AG08395 (cell line): ENCODE measurements at regions not wholly inside any gene's neighbourhood (a gene's known extent, or its start where the extent isn't known, plus 50 kb on each side); places are given as distances from the start of the nearest gene placed in this dataset.
"Not testable (repeated sequence)": the region's sequence is repeated elsewhere in the genome, so short reads cannot be mapped to it uniquely, and the experiment has no call there.

Source experiments
- DNase-seq: peaks from one replicate; pipeline ENCODE4 v3.0.0; 2012; ENCODE audit warnings: mixed read lengths, low spot score

DNA sequence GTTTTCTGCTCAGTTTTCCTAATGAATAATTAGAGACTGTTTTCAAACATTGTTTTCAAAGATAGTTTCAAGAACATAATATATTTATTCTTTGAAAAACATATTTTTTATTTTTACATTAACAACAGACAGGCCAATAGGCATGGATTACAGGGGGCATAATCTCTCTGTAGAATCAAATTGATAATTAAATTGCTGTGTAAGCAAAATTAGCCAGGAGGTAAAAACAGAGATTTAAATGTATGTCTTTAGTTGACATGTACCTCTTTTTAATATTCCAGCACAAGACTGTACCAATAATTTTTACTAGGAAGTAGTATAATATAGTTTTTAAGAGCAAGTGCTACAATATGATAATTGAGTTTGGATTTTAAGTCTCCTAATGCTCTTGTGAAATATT is 1444.5 kb downstream of the BRINP3 start:
- DNase-seq: no peak

DNA sequence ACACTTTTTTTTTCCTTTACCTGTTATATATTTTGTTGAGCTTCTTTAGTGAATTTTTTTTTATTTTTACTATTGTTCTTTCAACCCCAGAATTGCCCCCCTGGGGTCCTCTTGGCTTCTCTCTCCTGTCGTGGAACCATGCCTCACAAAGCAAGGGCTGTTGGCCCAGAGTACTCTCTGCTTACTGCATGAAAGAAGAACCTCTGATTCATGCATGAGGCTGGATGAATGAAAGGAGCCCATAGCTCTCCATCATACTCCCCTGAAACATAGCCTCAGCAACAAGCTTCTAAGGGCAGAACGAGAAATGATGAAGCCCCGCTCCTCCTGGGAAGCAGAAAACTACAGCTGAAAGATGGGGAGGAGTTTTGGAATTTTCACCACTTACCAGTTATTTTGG is 1441.0 kb downstream of the BRINP3 start:
- no peak for DNase-seq

DNA sequence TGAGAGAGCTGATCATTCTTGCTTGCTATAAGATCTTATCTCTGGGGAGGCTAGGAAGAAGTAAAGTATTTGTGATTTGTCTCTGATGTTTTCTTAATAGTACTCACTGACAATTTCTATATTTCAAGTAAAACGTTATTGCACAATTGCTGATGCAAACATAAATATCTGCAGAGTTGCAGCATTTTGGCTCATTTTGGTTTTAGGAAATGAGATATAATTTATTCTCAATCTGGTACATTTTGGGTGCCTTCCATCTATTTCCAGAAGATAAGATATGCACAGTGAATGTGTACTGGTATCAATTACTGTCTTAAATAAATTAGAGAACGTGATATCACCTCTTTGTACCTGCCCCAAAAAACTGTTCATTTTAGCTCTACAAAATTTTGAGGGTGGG is 1431.5 kb downstream of the BRINP3 start:
- no peak for DNase-seq

DNA sequence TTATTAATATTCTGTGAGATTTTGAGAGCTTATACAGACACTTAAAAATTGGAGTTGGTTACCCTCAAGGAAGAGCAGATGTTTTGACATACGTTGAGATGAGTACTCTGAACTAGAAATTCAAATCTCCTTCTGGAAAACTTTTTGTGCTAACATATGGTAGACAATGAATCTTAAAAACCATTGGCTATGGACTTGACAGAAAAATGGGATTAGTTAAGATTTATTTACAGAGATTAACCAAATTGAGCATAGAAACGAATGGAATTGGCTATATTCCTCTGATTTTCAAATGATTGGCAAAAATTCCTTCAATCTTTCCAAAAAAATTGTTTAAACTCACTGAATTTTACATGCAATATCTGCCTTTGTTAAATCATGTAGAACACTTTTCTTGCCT is 1392.9 kb downstream of the BRINP3 start:
- DNase-seq: no peak

DNA sequence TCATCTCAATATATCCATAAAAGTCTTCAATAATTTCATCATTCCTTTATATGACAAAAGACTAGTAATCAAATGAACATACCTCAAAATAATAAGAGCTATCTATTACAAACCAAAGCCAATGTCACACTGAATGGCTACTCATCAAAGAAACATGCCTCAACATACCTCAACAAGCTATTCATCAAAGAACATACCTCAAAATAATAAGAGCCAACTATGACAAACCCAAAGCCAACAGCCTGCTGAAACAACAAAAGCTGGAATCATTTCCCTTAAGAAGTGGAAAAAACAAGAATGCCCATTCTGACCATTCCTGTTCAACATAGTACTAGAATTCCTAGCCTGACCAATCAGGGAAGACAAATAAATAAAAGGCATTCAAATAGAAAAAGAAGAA is 1373.7 kb downstream of the BRINP3 start:
- no peak for DNase-seq

DNA sequence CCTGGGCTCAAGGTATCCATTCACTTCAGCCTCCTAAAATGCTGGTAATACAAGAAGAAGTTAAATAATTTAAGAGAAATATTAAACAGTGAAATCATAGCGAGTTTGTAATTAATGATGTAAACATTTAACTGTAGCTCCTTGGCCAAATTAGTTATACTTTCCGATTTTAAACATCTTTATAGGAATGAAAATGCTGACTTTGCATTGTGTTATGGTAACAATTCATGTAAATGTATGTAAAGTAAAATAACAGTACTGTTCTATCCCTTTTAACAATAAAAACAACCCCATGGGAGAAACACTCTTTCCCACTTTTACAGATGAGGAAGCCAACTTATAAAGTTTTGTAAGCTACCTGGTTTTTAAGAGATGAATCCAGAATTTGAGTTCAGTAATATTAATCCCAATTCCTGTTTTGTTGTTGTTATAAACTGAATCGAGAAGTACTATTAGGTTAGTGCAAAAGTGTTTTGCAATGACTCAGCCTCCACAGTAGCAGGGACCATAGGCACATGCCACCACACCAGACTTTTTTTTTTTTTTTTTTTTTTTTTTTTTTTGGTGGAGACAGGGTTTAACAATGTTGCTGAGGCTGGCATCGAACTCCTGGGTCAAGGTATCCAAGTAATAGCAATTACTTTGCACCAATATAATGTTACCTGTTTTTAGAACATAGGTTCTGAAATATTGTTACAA is 1360.4 kb downstream of the BRINP3 start:
- DNase-seq: no peak

DNA sequence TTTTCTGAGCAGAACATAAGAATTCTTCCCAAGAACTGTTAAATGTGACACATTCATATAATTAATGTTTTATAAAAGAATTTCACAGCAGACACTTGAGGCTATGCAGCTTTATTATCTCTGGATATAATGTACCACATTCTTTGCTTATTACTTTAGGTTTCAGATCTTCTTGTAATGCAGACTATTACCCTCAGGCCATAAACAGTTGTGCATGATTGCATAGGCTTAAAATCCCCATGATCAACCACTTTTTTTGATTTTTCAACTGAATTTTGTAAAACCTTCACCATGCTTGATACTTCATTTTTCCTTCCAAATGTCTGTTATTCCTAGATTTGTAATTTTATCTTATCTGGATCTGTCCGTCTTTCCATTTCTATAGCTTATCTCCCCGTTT is 1355.7 kb downstream of the BRINP3 start:
- DNase-seq: no peak

DNA sequence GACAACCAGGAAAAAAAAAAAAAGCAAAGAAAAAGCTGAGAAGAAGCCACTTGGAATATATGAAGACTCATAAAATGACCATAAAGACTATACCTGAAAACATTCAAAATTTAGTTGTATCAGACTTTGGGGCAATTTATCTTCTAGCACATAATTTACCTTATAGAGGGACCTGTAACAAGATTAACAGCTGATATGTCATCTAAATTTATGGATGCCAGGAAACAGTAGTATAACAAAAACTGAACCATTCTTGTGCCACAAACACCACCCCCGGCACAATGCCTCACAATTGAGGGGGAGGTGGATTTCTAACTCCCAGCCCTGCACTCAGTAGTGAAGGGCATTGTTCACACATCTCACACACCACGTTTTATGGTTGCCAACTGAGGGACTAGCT is 1352.0 kb downstream of the BRINP3 start:
- no peak for DNase-seq

DNA sequence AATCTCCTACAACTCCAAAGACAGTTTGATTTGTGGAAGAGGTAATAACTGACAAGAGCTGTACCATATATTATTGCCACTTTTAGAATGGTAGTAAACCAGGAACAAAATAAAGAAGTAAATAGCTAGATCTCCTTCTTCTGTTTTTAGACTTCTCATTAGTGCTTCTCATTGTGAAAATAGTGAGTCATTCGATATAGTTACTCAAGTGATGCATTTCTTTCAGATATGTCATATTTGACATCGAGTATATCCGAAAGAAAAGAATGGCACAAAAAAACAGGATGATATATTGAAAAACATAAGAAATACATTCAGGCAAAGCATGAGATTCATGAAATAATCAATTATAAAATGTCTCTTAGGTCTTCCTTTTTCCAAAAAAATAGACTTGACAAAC is 1346.1 kb downstream of the BRINP3 start:
- DNase-seq: no peak

DNA sequence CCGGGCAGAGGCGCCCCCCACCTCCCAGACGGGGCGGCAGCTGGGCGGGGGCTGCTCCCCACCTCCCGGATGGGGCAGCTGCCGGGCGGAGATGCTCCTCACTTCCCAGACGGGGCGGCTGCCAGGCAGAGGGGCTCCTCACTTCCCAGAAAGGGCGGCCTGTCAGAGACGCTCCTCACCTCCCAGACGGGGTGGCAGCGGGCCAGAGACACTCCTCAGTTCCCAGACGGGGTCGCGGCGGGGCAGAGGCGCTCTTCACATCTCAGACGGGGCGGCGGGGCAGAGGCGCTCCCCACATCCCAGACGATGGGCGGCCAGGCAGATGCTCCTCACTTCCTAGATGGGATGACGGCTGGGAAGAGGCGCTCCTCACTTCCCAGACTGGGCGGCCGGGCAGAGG is 1337.9 kb downstream of the BRINP3 start:
- DNase-seq: not testable (repeated sequence)

DNA sequence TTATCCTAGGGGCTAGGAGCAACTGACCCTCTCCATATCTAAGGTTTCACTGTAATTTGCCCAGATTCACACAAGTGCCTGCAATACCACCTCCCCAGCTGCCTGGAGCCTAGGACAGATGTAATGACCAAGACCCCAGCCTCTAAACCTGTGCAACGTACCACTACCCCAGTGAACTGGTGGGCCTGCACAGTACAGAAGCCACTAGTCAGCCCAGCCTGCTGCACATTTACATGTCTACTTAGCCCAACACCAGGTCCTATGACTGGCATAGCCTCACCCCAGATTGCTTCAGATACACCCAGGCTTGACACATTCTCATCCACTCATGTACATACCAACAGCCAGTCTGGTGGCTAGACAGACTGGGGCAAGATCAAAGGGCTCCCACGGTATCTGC is 1336.6 kb downstream of the BRINP3 start:
- peak; percentile 1 for DNase-seq

DNA sequence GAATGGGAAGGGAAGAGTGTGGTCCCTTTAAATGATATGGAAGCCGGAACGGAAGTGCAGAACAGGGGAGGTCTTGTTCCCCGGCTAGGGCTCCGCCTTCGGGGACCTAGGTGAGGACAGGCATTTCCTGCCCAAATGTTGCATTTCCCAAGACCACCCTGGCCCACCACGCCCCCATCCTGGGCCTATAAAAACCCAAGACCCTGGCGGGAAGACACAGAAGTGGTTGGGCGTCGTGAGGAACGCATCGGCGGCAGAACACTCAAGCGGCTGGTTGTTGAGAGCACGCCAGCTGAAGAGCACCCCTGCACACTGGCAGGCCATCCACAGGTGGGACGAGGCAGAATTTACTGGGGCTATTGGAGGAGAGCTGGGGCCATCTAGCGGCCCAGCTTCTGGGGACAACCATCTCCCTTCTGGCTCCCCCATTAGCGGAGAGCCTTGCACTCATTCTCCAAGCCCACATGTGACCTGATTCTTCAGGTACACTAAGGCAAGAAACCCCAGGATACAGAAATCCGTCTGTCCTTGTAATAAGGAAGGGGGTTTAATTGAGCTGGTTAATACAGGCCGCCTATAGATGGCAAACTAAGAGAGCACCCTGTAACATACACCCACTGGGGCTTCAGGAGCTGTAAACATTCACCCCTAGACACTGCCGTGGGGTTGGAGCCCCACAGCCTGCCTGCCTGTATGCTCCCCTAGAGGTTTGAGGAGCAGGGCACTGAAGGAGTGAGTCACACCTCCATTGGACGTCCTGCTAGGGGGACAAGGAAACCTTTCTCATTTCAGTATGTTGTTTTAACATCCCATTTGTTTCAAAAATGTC is 1327.9 kb downstream of the BRINP3 start:
- DNase-seq: no peak

DNA sequence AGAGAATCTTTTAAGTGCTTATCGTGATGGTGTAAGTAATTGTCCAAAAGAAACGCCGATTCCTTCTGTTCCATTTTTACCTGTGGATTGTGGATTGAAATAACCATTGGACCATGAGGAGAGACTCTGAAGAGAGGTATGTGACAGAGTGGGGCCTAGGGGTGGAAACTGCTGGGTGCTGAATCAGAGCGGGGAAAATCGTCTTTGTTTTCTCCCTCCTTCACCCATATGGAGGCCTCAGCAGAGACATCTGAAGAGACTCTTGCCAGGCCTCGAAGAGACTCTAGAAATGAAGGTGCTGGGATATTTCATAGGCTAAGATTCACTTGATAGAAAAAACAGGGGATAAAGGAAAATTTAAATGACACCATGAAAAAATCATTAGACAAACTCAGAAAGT is 1327.0 kb downstream of the BRINP3 start:
- no peak for DNase-seq

DNA sequence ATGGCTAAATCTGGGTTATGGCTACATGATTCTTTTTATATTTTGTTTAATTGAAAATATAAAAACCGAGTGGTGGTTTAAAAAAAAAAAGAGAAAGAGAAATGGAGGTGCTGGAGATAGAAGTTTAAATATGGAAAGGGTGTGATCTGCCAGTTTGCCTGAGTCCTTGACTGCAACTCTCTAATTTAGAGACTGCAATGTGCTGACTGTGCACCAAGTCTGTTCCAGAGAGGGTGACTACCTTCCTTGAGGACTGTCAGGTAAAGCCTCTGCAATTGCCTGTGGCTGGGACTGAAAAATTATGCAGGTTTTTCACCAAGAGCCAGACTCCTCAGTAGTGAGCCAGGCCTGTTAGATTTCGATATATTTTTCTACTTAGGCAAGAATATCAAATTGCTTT is 1326.3 kb downstream of the BRINP3 start:
- DNase-seq: no peak

DNA sequence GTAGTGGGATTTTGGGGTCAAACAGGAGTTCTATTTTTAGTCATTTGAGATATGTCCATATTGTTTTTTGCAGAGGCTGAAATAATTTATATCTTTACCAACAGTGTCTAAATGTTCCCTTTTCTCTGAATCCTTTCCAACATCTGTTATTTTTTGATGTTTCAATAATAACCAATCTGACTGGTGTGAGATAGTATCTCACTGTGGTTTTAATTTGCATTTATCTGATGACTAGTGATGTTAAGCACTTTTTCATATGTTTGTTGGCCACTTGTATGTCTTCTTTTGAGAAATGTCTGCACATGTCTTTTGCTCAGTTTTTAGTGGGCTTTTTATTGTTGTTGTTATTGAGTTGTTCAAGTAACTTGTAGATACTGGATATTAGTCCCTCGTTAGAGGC is 1325.0 kb downstream of the BRINP3 start:
- DNase-seq: no peak

DNA sequence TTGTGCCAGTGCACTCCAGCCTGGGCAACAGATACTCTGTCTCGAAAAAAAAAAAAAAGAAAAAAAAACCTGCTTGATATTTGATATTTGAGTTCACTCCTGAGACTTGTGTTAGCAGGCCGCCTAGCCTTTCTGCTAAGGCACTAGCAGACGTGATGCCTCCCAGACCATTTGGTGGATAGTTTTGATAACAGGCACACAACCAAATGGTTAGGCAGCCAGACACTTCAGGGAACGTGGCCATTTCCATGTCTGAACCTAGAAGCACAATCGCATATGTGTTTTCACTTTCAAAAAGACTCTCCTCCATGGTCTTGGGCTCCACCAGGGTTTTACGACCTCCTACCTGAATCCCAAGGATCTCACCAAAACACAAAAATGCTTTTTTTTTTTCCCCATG is 1319.5 kb downstream of the BRINP3 start:
- no peak for DNase-seq

DNA sequence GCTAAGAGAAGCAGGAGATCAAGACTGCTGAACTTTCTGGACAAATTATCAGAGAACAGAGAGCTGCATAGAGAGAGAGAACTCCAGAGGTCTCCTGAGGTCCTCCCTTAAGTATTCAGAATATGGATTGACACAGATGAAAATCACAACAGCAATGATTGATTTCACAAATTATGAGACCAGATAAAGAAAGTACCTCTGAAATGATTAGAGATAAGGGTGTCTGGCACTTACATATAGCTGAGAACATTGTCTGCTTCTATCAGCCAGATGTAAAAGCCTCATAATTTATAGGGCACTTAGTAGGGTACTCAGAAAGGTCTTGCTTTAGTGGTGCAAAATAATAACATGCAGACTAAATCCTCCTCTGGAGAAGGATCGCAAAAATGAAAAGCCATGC is 1301.8 kb downstream of the BRINP3 start:
- DNase-seq: no peak

DNA sequence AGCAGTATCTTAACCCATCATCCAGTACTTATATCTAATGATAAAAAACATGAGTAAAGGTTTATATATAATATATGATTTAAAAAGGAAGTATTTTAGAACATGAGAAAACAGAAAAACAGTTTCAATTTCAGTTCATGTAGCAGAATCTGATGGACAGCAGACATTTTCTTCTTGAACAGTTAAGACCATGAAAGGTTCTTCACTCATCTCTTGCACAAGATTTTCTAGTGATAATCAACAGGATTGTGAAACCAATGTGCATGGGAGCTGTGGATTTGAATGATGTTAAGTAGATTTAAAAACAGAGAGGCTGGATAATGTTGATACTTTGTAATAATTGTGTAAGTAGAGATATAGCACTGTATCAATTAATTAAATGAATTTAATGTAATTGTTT is 1297.6 kb downstream of the BRINP3 start:
- no peak for DNase-seq

DNA sequence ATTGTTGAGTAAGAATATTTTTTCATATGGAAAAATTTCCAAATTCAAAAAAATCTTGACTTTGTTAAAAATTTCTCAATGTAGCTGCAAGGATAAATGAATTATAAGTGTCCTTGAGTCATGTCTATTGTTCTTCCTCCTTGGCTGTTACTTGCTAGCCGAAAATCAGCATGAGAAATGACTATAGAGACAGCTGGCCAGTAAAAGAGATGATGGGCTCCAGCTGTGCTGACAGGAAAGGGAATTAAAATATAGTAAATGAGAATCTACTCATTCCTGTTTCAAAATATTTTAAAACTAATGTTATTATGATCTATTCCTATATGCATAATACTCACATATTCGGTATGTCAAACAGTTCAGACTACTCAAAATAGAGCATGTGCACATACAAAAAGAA is 1292.6 kb downstream of the BRINP3 start:
- no peak for DNase-seq

DNA sequence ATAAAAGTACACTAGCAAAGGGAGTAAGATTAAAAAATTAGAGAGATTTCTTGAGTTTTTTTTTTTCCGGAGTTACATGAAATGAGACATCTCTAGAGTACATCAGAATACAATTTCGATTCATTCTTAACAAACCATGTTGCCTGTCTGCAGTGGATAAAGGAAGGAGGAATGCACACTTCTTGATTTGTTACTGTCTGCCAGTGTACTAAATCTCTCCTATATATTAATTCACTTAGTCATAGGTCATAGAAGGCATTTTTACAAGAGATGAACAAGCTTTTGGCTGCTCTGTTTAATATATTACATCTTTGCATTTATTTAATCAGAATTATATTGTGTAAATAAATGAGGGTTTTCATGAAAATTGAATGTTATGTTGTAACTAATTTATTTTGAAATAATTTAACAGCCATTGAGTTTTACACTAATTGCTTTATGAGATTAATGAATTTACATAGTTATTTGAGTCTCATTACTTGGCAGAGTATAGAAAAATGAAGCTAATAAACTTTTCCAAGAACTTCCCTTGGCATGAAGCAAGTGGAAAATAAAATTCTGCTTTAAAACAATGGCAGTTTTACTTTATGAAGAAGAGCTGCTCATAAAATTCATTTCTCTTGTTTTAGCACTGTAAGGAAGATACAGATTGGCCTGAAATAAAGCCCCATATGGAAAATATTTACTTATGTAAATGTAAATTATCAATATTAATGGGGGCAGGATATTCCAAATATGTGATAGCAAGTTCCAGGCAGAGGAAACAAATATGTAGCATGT is 1284.7 kb downstream of the BRINP3 start:
- no peak for DNase-seq

DNA sequence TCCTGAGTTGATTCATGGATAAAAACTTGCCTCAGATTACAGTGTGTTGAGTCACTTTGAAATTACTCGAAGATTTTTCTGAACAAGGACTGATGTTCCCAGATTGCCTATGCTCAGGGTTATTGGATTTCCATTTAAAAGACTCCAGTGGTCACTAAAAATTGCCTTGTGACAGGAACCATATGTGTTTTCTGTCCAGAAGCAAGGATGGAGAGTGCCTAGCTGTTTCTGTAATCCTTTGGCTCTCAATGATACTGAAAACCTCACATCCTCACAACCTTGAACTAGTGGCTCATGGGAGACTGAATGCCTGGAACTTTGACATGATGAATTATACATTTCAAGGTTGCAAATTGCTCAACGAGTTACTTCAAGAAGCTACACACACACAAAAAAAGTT is 1271.8 kb downstream of the BRINP3 start:
- DNase-seq: no peak

DNA sequence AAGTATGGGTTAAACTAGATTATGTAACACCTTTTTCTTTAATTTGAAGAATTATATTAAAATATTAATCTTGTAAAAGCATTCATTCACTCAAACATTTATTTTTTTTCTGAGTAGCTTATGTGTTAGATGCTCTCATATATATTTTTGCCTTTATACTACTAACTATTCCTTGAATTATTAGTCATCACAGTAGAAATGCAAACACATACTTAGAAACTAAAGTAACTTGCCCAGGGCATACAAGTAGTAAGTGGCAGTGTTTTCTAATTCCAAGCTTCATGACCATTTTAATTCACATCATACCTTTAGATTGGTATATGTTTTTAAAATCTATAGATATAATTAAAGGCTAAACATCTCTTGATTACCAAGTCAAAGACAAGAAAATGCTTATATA is 1271.0 kb downstream of the BRINP3 start:
- DNase-seq: no peak

DNA sequence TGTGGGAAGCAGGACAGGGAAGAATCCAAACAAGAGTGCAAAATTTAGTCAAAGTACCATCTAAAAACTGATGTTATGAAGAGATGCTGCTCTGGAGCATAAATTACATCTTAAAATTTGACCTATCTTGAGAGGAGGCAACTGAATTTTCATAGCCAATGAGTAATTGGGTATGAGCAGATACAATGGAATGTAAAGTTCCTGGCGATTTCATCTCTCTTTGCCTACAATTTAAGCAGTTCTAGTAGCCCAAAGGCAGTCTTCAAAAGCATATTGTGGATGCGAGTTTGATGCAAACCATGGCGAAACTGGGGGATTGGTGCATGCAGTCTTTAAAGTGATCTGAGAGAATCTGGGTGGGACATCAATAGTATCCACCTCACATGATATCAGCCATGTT is 1265.9 kb downstream of the BRINP3 start:
- DNase-seq: peak; percentile 1
